AG04449 (cell line): ENCODE measurements at regions not wholly inside any gene's neighbourhood (a gene's known extent, or its start where the extent isn't known, plus 50 kb on each side); places are given as distances from the start of the nearest gene placed in this dataset.
"Not testable (repeated sequence)": the region's sequence is repeated elsewhere in the genome, so short reads cannot be mapped to it uniquely, and the experiment has no call there.

Experiments used
- CTCF ChIA-PET: fragments of 350-600 bp; formaldehyde crosslinking; extraction: SDS; loops from one replicate; lab custom pipeline; 2021; ENCODE audit warnings: antibody characterized with exemption; lab: Yijun Ruan, JAX
- POLR2A ChIA-PET: fragments of 400-600, 350-600 bp; formaldehyde crosslinking; extraction: SDS; loops from one replicate; lab custom pipeline; 2020; ENCODE audit warnings: antibody characterized with exemption, inconsistent platforms; lab: Yijun Ruan, JAX
- DNase-seq: peaks from one replicate; pipeline ENCODE4 v3.0.0-alpha.2; 2010; ENCODE audit warnings: low read depth, low spot score
- H3K4me3 ChIP-seq: 2 replicates; pipeline ENCODE4 v1.5.1; 2011; ENCODE audit warnings: low read depth, mild to moderate bottlenecking, control low read depth, low read length
- TF ChIP-seq, protein P1 (sequence below): IDR thresholded peaks from one replicate; pipeline ENCODE4 v1.5.1; 2011; ENCODE audit warnings: mild to moderate bottlenecking, moderate library complexity, low read length, control low read depth, inconsistent platforms; ENCODE audit not compliant: insufficient read depth; ENCODE audit errors: missing control alignments

- TF ChIP-seq, protein P1, sequence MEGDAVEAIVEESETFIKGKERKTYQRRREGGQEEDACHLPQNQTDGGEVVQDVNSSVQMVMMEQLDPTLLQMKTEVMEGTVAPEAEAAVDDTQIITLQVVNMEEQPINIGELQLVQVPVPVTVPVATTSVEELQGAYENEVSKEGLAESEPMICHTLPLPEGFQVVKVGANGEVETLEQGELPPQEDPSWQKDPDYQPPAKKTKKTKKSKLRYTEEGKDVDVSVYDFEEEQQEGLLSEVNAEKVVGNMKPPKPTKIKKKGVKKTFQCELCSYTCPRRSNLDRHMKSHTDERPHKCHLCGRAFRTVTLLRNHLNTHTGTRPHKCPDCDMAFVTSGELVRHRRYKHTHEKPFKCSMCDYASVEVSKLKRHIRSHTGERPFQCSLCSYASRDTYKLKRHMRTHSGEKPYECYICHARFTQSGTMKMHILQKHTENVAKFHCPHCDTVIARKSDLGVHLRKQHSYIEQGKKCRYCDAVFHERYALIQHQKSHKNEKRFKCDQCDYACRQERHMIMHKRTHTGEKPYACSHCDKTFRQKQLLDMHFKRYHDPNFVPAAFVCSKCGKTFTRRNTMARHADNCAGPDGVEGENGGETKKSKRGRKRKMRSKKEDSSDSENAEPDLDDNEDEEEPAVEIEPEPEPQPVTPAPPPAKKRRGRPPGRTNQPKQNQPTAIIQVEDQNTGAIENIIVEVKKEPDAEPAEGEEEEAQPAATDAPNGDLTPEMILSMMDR: no peak
- DNase-seq: no peak
- ChIA-PET CTCF (no interaction called here), POLR2A (no interaction called here)
- no peak overlapping the region for H3K4me3 ChIP-seq
These were observed 109.1 kb downstream of the AKR1D1 start for GRCh38 chr7:138185132-138185908.

GRCh38 chr7:138186951-138187351 is 110.7 kb downstream of the AKR1D1 start:
- no peak for DNase-seq
- POLR2A ChIA-PET: no interaction called here
- TF ChIP-seq, protein P1: no peak
- CTCF ChIA-PET: no interaction called here
- no peak overlapping the region for H3K4me3 ChIP-seq

GRCh38 chr7:138188290-138188858 is 112.1 kb downstream of the AKR1D1 start:
- no peak for DNase-seq
- H3K4me3 ChIP-seq: no peak overlapping the region
- TF ChIP-seq, protein P1: no peak
- ChIA-PET POLR2A (no interaction called here), CTCF (no interaction called here)

DNA sequence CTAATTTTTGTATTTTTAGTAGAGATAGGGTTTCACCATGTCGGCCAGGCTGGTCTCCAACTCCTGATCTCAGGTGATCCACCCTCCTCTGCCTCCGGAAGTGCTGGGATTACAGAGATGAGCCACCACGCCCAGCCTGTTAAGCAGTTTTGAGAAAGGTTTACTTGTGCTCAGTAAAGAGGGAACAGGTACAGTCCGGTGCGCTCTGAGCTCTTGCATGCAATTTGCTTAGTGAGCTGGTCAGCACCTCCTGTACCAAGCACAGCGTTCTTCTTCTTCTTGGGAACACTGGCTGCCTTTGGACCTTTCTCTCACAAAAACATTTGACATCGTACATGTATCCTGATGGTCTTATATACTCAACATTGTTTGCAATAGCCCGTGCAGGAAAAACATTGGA is 118.3 kb downstream of the AKR1D1 start:
- ChIA-PET POLR2A (no interaction called here), CTCF (no interaction called here)
- TF ChIP-seq, protein P1: no peak
- no peak for DNase-seq
- no peak overlapping the region for H3K4me3 ChIP-seq

DNA sequence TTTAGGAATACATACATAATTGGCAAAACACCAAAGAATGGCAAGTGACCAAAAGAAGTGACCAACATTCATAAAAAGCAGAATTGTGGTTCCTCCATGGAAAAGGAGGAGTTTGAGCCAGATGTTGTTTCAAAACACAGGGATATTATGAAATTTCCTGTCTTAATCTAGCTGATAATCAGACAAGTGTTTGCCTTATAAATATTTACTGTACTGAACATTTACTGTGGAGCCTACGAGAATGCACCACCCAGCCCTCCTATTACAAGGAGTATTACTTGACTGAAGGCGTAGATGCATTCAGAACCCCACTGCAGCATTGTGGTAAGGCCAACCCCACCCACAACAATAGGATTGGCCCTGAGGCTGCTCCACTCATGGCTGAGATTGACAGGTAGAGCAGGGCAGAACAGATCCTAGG is 118.9 kb downstream of the AKR1D1 start:
- no peak for DNase-seq
- POLR2A ChIA-PET: no interaction called here
- TF ChIP-seq, protein P1: no peak
- H3K4me3 ChIP-seq: no peak overlapping the region
- CTCF ChIA-PET: no interaction called here

DNA sequence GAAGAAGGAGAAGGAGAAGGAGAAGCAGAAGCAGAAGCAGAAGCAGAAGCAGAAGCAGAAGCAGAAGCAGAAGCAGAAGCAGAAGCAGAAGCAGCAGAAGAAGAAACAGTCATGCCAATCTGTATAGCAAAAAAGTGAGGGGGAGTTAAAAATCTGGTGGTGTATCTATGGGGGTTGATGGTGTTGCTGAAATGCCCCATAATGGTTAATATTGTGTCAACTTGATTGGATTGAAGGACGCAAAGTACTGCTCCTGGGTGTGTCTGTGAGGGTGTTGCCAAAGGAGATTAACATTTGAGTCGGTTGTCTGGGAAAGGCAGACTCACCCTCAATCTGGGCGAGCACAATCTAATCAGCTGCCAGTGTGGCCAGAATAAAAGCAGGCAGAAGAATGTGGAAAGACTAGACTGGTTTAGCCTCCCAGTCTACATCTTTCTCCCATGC is 120.3 kb downstream of the AKR1D1 start:
- DNase-seq, CTCF ChIA-PET, POLR2A ChIA-PET, H3K4me3 ChIP-seq: not testable (repeated sequence)
